Spleen (tissue), 7 donors: ENCODE measurements at regions not wholly inside any gene's neighbourhood (a gene's known extent, or its start where the extent isn't known, plus 50 kb on each side); places are given as distances from the start of the nearest gene placed in this dataset.
"Not testable (repeated sequence)": the region's sequence is repeated elsewhere in the genome, so short reads cannot be mapped to it uniquely, and the experiment has no call there.

ENCODE experiments used
- POLR2A ChIP-seq, 3 donors: fragments of 450-650 bp; IDR thresholded peaks; one replicate each; pipeline ENCODE4 v1.5.1; 2017; ENCODE audit warnings: antibody characterized with exemption in 3 of 3, mild to moderate bottlenecking in 1 of 3
- TF ChIP-seq, protein P1 (sequence below), 11 experiments: fragments of 200-600 bp in 7 of 11; fragments of 450-650 bp in 4 of 11; sonication (generic) in 4 of 11; IDR thresholded peaks in 8 of 11; conservative IDR thresholded peaks in 3 of 11; 1 replicate in 7 of 11; 2 replicates in 4 of 11; pipeline versions ENCODE4 v1.4.0 to v1.8.0; 2016 to 2021; ENCODE audit warnings: antibody characterized with exemption in 11 of 11, inconsistent platforms in 4 of 11, mild to moderate bottlenecking in 1 of 11
- donor health status: DM: no; HTN: no; CAD: no; lungs with moderate emphysema.
- donor health status: DM: no; HTN: no; CAD: no.
- donor health status: DM: no; HTN: no; CAD: no.

DNA sequence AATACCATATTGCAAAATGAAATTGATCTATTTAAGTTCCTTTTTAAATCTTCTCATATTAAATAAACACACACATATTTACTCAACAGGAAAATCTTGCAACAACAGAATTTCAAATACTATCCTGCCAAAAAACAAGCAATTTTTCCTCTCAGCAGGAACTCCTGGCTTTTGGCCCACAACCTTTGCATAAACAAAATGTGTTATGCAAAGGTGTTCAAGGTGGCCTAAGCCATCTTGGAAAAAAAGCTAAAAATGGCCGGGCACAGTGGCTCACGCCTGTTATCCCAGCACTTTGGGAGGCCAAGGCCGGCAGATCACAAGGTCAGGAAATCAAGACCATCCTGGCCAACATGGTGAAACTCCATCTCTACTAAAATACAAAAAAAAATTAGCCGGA is 383.6 kb downstream of the KCNJ18 start:
- TF ChIP-seq POLR2A (IDR thresholded peaks at IDR 0.05): not testable (repeated sequence)
- TF ChIP-seq, protein P1, sequence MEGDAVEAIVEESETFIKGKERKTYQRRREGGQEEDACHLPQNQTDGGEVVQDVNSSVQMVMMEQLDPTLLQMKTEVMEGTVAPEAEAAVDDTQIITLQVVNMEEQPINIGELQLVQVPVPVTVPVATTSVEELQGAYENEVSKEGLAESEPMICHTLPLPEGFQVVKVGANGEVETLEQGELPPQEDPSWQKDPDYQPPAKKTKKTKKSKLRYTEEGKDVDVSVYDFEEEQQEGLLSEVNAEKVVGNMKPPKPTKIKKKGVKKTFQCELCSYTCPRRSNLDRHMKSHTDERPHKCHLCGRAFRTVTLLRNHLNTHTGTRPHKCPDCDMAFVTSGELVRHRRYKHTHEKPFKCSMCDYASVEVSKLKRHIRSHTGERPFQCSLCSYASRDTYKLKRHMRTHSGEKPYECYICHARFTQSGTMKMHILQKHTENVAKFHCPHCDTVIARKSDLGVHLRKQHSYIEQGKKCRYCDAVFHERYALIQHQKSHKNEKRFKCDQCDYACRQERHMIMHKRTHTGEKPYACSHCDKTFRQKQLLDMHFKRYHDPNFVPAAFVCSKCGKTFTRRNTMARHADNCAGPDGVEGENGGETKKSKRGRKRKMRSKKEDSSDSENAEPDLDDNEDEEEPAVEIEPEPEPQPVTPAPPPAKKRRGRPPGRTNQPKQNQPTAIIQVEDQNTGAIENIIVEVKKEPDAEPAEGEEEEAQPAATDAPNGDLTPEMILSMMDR (IDR thresholded peaks at IDR 0.05 in 8 of 11, conservative IDR thresholded peaks at IDR 0.05 in 3 of 11): not testable (repeated sequence)
